CD1c-positive myeloid dendritic cell (primary cell): ENCODE measurements at regions not wholly inside any gene's neighbourhood (a gene's known extent, or its start where the extent isn't known, plus 50 kb on each side); places are given as distances from the start of the nearest gene placed in this dataset.
A peak's percentile ranks its signal among the peaks of the same experiment; 100 is the strongest.

Source experiments
- DNase-seq: peaks from one replicate; pipeline ENCODE4 v3.0.0-alpha.2; 2016; ENCODE audit errors: extremely low spot score

GRCh38 chr5:170159947-170160346, 54.2 kb downstream of the FOXI1 start:
- no peak for DNase-seq

GRCh38 chr5:170161069-170161468, 55.4 kb downstream of the FOXI1 start:
- DNase-seq, result peak; percentile 12

- no peak for DNase-seq
These were observed 57.1 kb downstream of the FOXI1 start for GRCh38 chr5:170162631-170163321.

GRCh38 chr5:170164087-170164486, 58.4 kb downstream of the FOXI1 start:
- DNase-seq, result no peak

- DNase-seq, result no peak
These were observed 59.2 kb downstream of the FOXI1 start for GRCh38 chr5:170164921-170165320.

- DNase-seq, result no peak
These were observed 60.4 kb downstream of the FOXI1 start for GRCh38 chr5:170166101-170166500.

- DNase-seq, result no peak
These were observed 62.3 kb downstream of the FOXI1 start for GRCh38 chr5:170168002-170168401.

- DNase-seq, result no peak
These were observed 63.1 kb downstream of the FOXI1 start for GRCh38 chr5:170168797-170169196.

GRCh38 chr5:170169996-170170395, 62.8 kb upstream of the C5orf58 start:
- no peak for DNase-seq

- no peak for DNase-seq
These were observed 61.0 kb upstream of the C5orf58 start for GRCh38 chr5:170171811-170172210.

GRCh38 chr5:170173227-170173626, 59.6 kb upstream of the C5orf58 start:
- DNase-seq, result no peak

- DNase-seq, result no peak
These were observed 59.1 kb upstream of the C5orf58 start for GRCh38 chr5:170173647-170174046.

- DNase-seq, result no peak
These were observed 55.9 kb upstream of the C5orf58 start for GRCh38 chr5:170176916-170177315.

- DNase-seq, result no peak
These were observed 54.0 kb upstream of the C5orf58 start for GRCh38 chr5:170178814-170179213.

- DNase-seq, result no peak
These were observed 53.2 kb upstream of the C5orf58 start for GRCh38 chr5:170179626-170180025.

GRCh38 chr5:170181902-170182301, 50.9 kb upstream of the C5orf58 start:
- DNase-seq, result no peak

GRCh38 chr5:170182491-170182890, 50.3 kb upstream of the C5orf58 start:
- no peak for DNase-seq
